ENCODE measurements at regions not wholly inside any gene's neighbourhood (a gene's known extent, or its start where the extent isn't known, plus 50 kb on each side); places are given as distances from the start of the nearest gene placed in this dataset.

DNA sequence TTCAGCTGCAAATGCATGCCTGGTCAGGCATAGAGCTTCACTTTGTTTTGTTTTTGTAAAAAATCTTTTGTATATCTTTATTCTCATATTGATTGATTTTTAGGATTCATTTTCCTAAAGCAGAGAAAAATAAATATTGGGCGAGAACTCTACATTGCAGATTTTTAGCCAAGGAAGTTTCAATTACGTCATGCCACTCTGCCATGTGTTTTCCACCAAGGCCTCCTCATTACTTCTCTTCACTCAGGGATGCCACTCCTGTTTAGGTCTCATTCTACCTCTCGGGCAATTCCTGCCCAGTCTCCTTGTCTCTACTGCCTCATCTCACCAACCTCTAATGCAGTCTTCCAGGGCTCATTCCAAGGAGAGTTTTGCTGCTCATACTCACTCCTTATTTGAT, 497.3 kb upstream of the SPTLC3 start:
- TF ChIP-seq EZH2 (IDR thresholded peaks at IDR 0.05; ENCODE audit: borderline replicate concordance, low read depth, low read length, severe bottlenecking) (no peak), CTCF (IDR thresholded peaks at IDR 0.05; ENCODE audit: extremely low read depth in 1 of 2, insufficient read depth in 1 of 2, low read depth in 1 of 2, low read length in 2 of 2) (no peak), POLR2AphosphoS5 (IDR thresholded peaks at IDR 0.05; ENCODE audit: insufficient read depth, low read depth, low read length) (no peak), POLR2A (IDR thresholded peaks at IDR 0.05; ENCODE audit: low read depth, low read length) (no peak), JUN (IDR thresholded peaks at IDR 0.05; ENCODE audit: borderline replicate concordance, insufficient read depth, insufficient read length, low read depth) (no peak), FOS (IDR thresholded peaks at IDR 0.05; ENCODE audit: borderline replicate concordance, insufficient read depth, low read length) (no peak), MAX (IDR thresholded peaks at IDR 0.05; ENCODE audit: insufficient read depth, insufficient read length) (no peak)
